H1 (cell line): ENCODE measurements at regions not wholly inside any gene's neighbourhood (a gene's known extent, or its start where the extent isn't known, plus 50 kb on each side); places are given as distances from the start of the nearest gene placed in this dataset.

Experiments used
- CTCF ChIA-PET: fragments of 300-600 bp; sonication (Branson Sonifier 250); formaldehyde crosslinking; loops from one replicate; lab custom pipeline; 2021; ENCODE audit not compliant: partially characterized antibody; lab: Charles Lee
- POLR2A ChIA-PET: fragments of 300-600 bp; sonication (Branson Sonifier 250); formaldehyde crosslinking; loops from one replicate; lab custom pipeline; 2021; ENCODE audit warnings: inconsistent platforms; ENCODE audit not compliant: partially characterized antibody; lab: Charles Lee
- DNase-seq, 2 experiments: peaks; one replicate each; pipeline versions ENCODE4 v3.0.0 to v3.0.0-alpha.2; 2010 to 2022; ENCODE audit warnings: low spot score in 2 of 2, low read depth in 1 of 2, mixed read lengths in 1 of 2
- FAIRE-seq: peaks from 2 replicates; lab custom pipeline; 2011; peaks lifted over from hg19 to GRCh38; lab: Jason Lieb, UNC
- H2AFZ ChIP-seq: 2 replicates; pipeline ENCODE4 v1.8.1; 2012; ENCODE audit warnings: low read length, inconsistent platforms
- H2AK5ac ChIP-seq: 2 replicates; pipeline ENCODE4 v1.6.1; 2013; ENCODE audit warnings: low read depth, low read length
- H2BK120ac ChIP-seq: replicated peaks from 2 replicates; pipeline ENCODE3; 2013; ENCODE audit warnings: low read depth, low read length, inconsistent platforms
- H2BK12ac ChIP-seq: 2 replicates; pipeline ENCODE4 v1.6.1; 2013; ENCODE audit warnings: low read depth, low read length
- H2BK15ac ChIP-seq: 2 replicates; pipeline ENCODE4 v1.6.1; 2013; ENCODE audit warnings: low read length
- H2BK20ac ChIP-seq: 2 replicates; pipeline ENCODE4 v1.6.1; 2013; ENCODE audit warnings: low read length
- H2BK5ac ChIP-seq: 2 replicates; pipeline ENCODE4 v1.6.1; 2013; ENCODE audit warnings: low read depth, low read length
- H3K14ac ChIP-seq: 2 replicates; pipeline ENCODE4 v1.6.1; 2013; ENCODE audit warnings: inconsistent platforms; ENCODE audit not compliant: insufficient read length
- H3K18ac ChIP-seq: 2 replicates; pipeline ENCODE4 v1.6.1; 2013; ENCODE audit warnings: low read length; ENCODE audit errors: extremely low read depth
- H3K23ac ChIP-seq: 2 replicates; pipeline ENCODE4 v1.6.1; 2013; ENCODE audit warnings: inconsistent platforms; ENCODE audit not compliant: insufficient read length
- H3K23me2 ChIP-seq: 2 replicates; pipeline ENCODE4 v1.6.1; 2013; ENCODE audit warnings: low read depth, low read length
- H3K27ac ChIP-seq: 2 replicates; pipeline ENCODE4 v1.6.1; 2011; ENCODE audit warnings: low read depth, low read length, inconsistent platforms
- H3K27me3 ChIP-seq, 4 experiments: replicated peaks in 1 of 4; 1 replicate in 1 of 4; 2 replicates in 3 of 4; pipeline versions ENCODE4 v1.6.1 to v1.8.1; 2011 to 2013; ENCODE audit warnings: low read length in 3 of 4, mild to moderate bottlenecking in 3 of 4, inconsistent platforms in 2 of 4, mixed read lengths in 2 of 4, moderate library complexity in 1 of 4; ENCODE audit not compliant: control insufficient read depth in 3 of 4, insufficient read depth in 3 of 4; ENCODE audit errors: extremely low read depth in 1 of 4
- H3K36me3 ChIP-seq, 4 experiments: 2 replicates each; pipeline versions ENCODE4 v1.6.1 to v1.8.1; 2011 to 2013; ENCODE audit warnings: mild to moderate bottlenecking in 4 of 4, low read length in 3 of 4, moderate library complexity in 2 of 4, control low read depth in 1 of 4, inconsistent platforms in 1 of 4; ENCODE audit not compliant: insufficient read depth in 4 of 4, control insufficient read depth in 2 of 4
- H3K4ac ChIP-seq: replicated peaks from 2 replicates; pipeline ENCODE3; 2013; ENCODE audit warnings: low read length, low read depth, mixed read lengths, inconsistent platforms; ENCODE audit not compliant: insufficient read length
- H3K4me1 ChIP-seq, 4 experiments: replicated peaks in 1 of 4; 1 replicate in 1 of 4; 2 replicates in 3 of 4; pipeline versions ENCODE4 v1.6.1 to v1.8.1; 2011 to 2013; ENCODE audit warnings: low read length in 3 of 4, inconsistent platforms in 2 of 4, mixed read lengths in 1 of 4; ENCODE audit not compliant: insufficient read depth in 4 of 4, control insufficient read depth in 3 of 4
- H3K4me2 ChIP-seq, 2 experiments: 2 replicates each; pipeline versions ENCODE4 v1.6.1 to v1.8.1; 2011 to 2013; ENCODE audit warnings: low read depth in 2 of 2, low read length in 2 of 2, control low read depth in 1 of 2, inconsistent platforms in 1 of 2, mild to moderate bottlenecking in 1 of 2; ENCODE audit not compliant: insufficient read depth in 1 of 2
- H3K4me3 ChIP-seq, 4 experiments: fragments of 200-600, 300-600 bp in 1 of 4; sonication (generic), shearing (Covaris generic), sonication (Bioruptor Twin) in 1 of 4; 2 replicates each; pipeline versions ENCODE4 v1.5.1 to v1.8.1; 2011 to 2016; ENCODE audit warnings: low read length in 4 of 4, low read depth in 3 of 4, control low read depth in 2 of 4, inconsistent platforms in 2 of 4, mild to moderate bottlenecking in 2 of 4, mixed read lengths in 1 of 4, moderate library complexity in 1 of 4; ENCODE audit not compliant: insufficient read depth in 2 of 4; ENCODE audit errors: extremely low read depth in 1 of 4
- H3K56ac ChIP-seq: replicated peaks from 2 replicates; pipeline ENCODE3; 2013; ENCODE audit warnings: low read depth, mild to moderate bottlenecking, mixed read lengths, low read length, inconsistent platforms; ENCODE audit not compliant: insufficient read length
- H3K79me1 ChIP-seq: 2 replicates; pipeline ENCODE4 v1.6.1; 2013; ENCODE audit warnings: low read depth, low read length, control low read depth
- H3K79me2 ChIP-seq, 2 experiments: 2 replicates each; pipeline versions ENCODE4 v1.6.1 to v1.8.1; 2012 to 2013; ENCODE audit warnings: low read length in 2 of 2, mild to moderate bottlenecking in 2 of 2, inconsistent platforms in 1 of 2; ENCODE audit not compliant: insufficient read depth in 2 of 2, control insufficient read depth in 1 of 2
- H3K9ac ChIP-seq, 4 experiments: replicated peaks in 1 of 4; 1 replicate in 1 of 4; 2 replicates in 3 of 4; pipeline versions ENCODE4 v1.6.1 to v1.8.1; 2011 to 2013; ENCODE audit warnings: low read depth in 3 of 4, low read length in 3 of 4, control low read depth in 2 of 4, mild to moderate bottlenecking in 2 of 4, moderate library complexity in 2 of 4, inconsistent platforms in 1 of 4; ENCODE audit errors: extremely low read depth in 1 of 4
- H3K9me3 ChIP-seq, 2 experiments: 2 replicates each; pipeline versions ENCODE4 v1.6.1 to v1.8.1; 2012 to 2013; ENCODE audit warnings: mild to moderate bottlenecking in 2 of 2, moderate library complexity in 2 of 2, control low read depth in 1 of 2, inconsistent platforms in 1 of 2, low read depth in 1 of 2, low read length in 1 of 2, mixed read lengths in 1 of 2; ENCODE audit not compliant: insufficient read depth in 2 of 2
- H4K20me1 ChIP-seq, 2 experiments: replicated peaks in 1 of 2; 2 replicates each; pipeline versions ENCODE3 to v1.8.1; 2011 to 2013; ENCODE audit warnings: inconsistent platforms in 2 of 2, low read length in 2 of 2, mild to moderate bottlenecking in 1 of 2; ENCODE audit not compliant: insufficient read depth in 2 of 2, control insufficient read depth in 1 of 2
- H4K5ac ChIP-seq: 2 replicates; pipeline ENCODE4 v1.6.1; 2013; ENCODE audit warnings: low read length, low read depth, mixed read lengths, inconsistent platforms; ENCODE audit not compliant: insufficient read length
- H4K8ac ChIP-seq: 2 replicates; pipeline ENCODE4 v1.8.0; 2013; ENCODE audit warnings: mild to moderate bottlenecking, moderate library complexity, low read length, inconsistent platforms; ENCODE audit not compliant: insufficient read depth; ENCODE audit errors: extremely low read depth
- H4K91ac ChIP-seq: replicated peaks from 2 replicates; pipeline ENCODE3; 2013; ENCODE audit warnings: low read length, mixed read lengths, inconsistent platforms; ENCODE audit not compliant: insufficient read length
- CBX8 ChIP-seq: fragments of 300-800, 300-1000 bp; sonication (generic); IDR thresholded peaks from 2 replicates; pipeline ENCODE4 v1.7.1; 2016; ENCODE audit warnings: low read depth, low read length, borderline replicate concordance
- EGR1 ChIP-seq: IDR thresholded peaks from 2 replicates; pipeline ENCODE4 v1.6.1; 2011; ENCODE audit warnings: low read depth, low read length, borderline replicate concordance
- GTF2F1 ChIP-seq: IDR thresholded peaks from 2 replicates; pipeline ENCODE4 v1.6.1; 2012; ENCODE audit warnings: low read depth, low read length, improper control_type of control experiment, borderline replicate concordance
- JUN ChIP-seq: IDR thresholded peaks from 2 replicates; pipeline ENCODE4 v1.6.1; 2011; ENCODE audit warnings: low read depth, mild to moderate bottlenecking, improper control_type of control experiment, low read length
- NRF1 ChIP-seq: IDR thresholded peaks from 2 replicates; pipeline ENCODE4 v1.6.1; 2011; ENCODE audit warnings: mild to moderate bottlenecking, low read depth, low read length, improper control_type of control experiment
- POU5F1 ChIP-seq: IDR thresholded peaks from 2 replicates; pipeline ENCODE4 v1.6.1; 2011; ENCODE audit warnings: low read depth, mild to moderate bottlenecking, low read length, moderate library complexity
- RFX5 ChIP-seq: IDR thresholded peaks from 2 replicates; pipeline ENCODE4 v1.6.1; 2011; ENCODE audit warnings: low read depth, low read length, improper control_type of control experiment, borderline replicate concordance
- SAP30 ChIP-seq: fragments of 300-600 bp; sonication (generic); IDR thresholded peaks from 2 replicates; pipeline ENCODE4 v1.7.1; 2012; ENCODE audit warnings: low read length, moderate library complexity, mild to moderate bottlenecking, inconsistent platforms; ENCODE audit not compliant: insufficient read depth, insufficient replicate concordance
- TBP ChIP-seq: IDR thresholded peaks from 2 replicates; pipeline ENCODE4 v1.6.1; 2011; ENCODE audit warnings: low read depth, low read length, improper control_type of control experiment
- TEAD4 ChIP-seq: IDR thresholded peaks from 2 replicates; pipeline ENCODE4 v1.6.1; 2012; ENCODE audit warnings: low read depth, low read length, inconsistent platforms, mixed read lengths
- WGBS, 2 experiments: shearing (Covaris generic) in 1 of 2; methylation state at CpG; one replicate each; pipeline versions ENCODE4 v1.1.6 to v1.1.7; 2013 to 2015; ENCODE audit warnings: low lambda C conversion rate in 2 of 2, mixed read lengths in 2 of 2, inconsistent platforms in 1 of 2, low coverage in 1 of 2, missing lambda C conversion rate in 1 of 2; ENCODE audit not compliant: insufficient replicate concordance in 2 of 2, insufficient coverage in 1 of 2, insufficient read length in 1 of 2; ENCODE audit errors: extremely low coverage in 1 of 2, missing lambda C conversion rate in 1 of 2; 5-methylcytosine and 5-hydroxymethylcytosine counted together

DNA sequence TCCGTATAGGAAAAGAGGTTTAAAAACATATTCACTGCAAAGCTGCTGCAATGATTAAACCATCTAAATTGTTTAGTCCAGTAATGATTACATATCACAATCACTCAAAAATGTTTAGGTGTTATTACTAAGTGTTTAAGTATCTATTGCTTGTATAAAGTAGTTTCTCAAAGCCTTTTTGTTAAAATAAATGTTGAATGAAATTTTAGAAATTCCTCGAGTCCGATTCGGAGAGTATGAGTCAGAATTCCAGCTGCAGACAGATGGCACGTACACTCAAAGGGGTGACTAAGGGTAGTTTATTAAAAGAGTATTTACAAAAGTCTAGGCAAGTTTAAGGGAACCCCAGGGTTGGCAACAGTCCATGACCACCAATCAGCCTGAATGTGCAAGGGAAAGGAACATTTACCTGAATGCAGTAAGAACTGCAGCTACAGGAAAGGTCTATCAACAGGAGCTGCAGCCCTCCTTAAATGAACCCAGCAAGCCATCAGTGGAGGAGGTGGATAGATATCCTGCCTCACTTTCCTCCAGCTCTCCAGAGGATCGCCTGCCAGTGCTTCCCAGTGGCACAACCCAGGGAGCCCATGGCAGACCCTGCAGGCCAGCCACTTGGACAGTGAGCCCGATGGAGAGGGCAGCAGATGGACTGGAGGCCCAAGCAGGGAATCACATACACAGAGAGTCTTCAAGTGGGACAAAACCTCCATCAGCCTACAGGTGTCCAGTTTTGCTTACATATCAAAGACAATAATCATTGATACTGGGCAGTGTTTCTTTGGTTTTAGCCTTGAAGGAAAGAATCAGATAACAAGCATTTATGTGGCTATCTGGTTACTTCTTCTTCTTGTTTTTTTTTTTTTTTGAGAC is 92.1 kb upstream of the SLC44A3 start:
- H3K4ac ChIP-seq = no peak overlapping the region
- no peaks in the 10 kb centered on the region for H4K20me1 ChIP-seq
- no peak overlapping the region for H4K8ac ChIP-seq
- no peak overlapping the region; the same call in 1 of the 2 replicates for H2BK15ac ChIP-seq
- no peak overlapping the region for H3K23ac ChIP-seq
- no peaks in the 10 kb centered on the region for H3K23me2 ChIP-seq
- no peaks in the 10 kb centered on the region for H3K79me1 ChIP-seq
- CTCF ChIA-PET = interaction anchor here (0.6 kb wide), 1 partner anchor 14 kb away, joined by 3 read pairs; no protein-coding TSS in a partner anchor
- no peak overlapping the region for H2BK5ac ChIP-seq
- no peaks in the 10 kb centered on the region for H3K9me3 ChIP-seq
- no peak overlapping the region for H4K91ac ChIP-seq
- H3K4me3 ChIP-seq = no peak overlapping the region
- H3K36me3 ChIP-seq = no peaks in the 10 kb centered on the region
- no peak overlapping the region for H3K56ac ChIP-seq
- H3K79me2 ChIP-seq = no peaks in the 10 kb centered on the region
- H4K5ac ChIP-seq = no peak overlapping the region
- no peak overlapping the region for H2BK20ac ChIP-seq
- DNase-seq (no peak), FAIRE-seq (no peak)
- no peak overlapping the region for H3K9ac ChIP-seq
- no peak overlapping the region for H2AFZ ChIP-seq
- no peaks in the 10 kb centered on the region for H3K4me1 ChIP-seq
- H3K18ac ChIP-seq = no peak overlapping the region
- no peak overlapping the region for H3K14ac ChIP-seq
- H2BK120ac ChIP-seq = no peak overlapping the region
- POLR2A ChIA-PET = no interaction called here
- WGBS, 2 experiments = 80% methylated on average over 7 of the region's 7 CpGs; no CpG with 5 or more reads in 1 of the 2 experiments
- H3K27me3 ChIP-seq = no peaks in the 10 kb centered on the region
- H3K4me2 ChIP-seq = no peak overlapping the region
- H2AK5ac ChIP-seq = no peak overlapping the region
- H2BK12ac ChIP-seq = no peak overlapping the region
- H3K27ac ChIP-seq = no peak overlapping the region
- TF ChIP-seq GTF2F1 (no peak), EGR1 (no peak), POU5F1 (no peak), RFX5 (no peak), TBP (no peak), NRF1 (no peak), JUN (no peak), TEAD4 (no peak), CBX8 (no peak), SAP30 (no peak)
